Astrocyte (in vitro differentiated cells and primary cell): ENCODE measurements at regions not wholly inside any gene's neighbourhood (a gene's known extent, or its start where the extent isn't known, plus 50 kb on each side); places are given as distances from the start of the nearest gene placed in this dataset.

Experiments
- DNase-seq: peaks from one replicate; pipeline ENCODE4 v3.0.0-alpha.2; 2010; ENCODE audit warnings: low read depth
- FAIRE-seq: peaks from 2 replicates; lab custom pipeline; 2011; peaks lifted over from hg19 to GRCh38; lab: Jason Lieb, UNC
- H2AFZ ChIP-seq: 2 replicates; pipeline ENCODE4 v1.6.0; 2012; ENCODE audit warnings: low read depth, low read length, inconsistent platforms
- H3K27ac ChIP-seq: 2 replicates; pipeline ENCODE4 v1.5.1; 2011; ENCODE audit warnings: low read depth, low read length, inconsistent platforms
- H3K27me3 ChIP-seq: 2 replicates; pipeline ENCODE4 v1.6.0; 2011; ENCODE audit warnings: low read length, inconsistent platforms; ENCODE audit not compliant: insufficient read depth
- H3K36me3 ChIP-seq: 2 replicates; pipeline ENCODE4 v1.5.1; 2011; ENCODE audit warnings: low read length, inconsistent platforms; ENCODE audit not compliant: insufficient read depth
- H3K4me1 ChIP-seq: 2 replicates; pipeline ENCODE4 v1.5.1; 2011; ENCODE audit warnings: low read length, inconsistent platforms; ENCODE audit not compliant: insufficient read depth
- H3K4me2 ChIP-seq: 2 replicates; pipeline ENCODE4 v1.6.0; 2012; ENCODE audit warnings: low read length, inconsistent platforms
- H3K4me3 ChIP-seq: 2 replicates; pipeline ENCODE4 v1.5.1; 2011; ENCODE audit warnings: low read depth, mild to moderate bottlenecking, low read length, inconsistent platforms; ENCODE audit not compliant: insufficient read depth
- H3K79me2 ChIP-seq: 2 replicates; pipeline ENCODE4 v1.6.0; 2012; ENCODE audit warnings: mild to moderate bottlenecking, low read length, inconsistent platforms; ENCODE audit not compliant: insufficient read depth
- H3K9ac ChIP-seq: 2 replicates; pipeline ENCODE4 v1.6.0; 2012; ENCODE audit warnings: mild to moderate bottlenecking, low read length, inconsistent platforms
- H3K9me3 ChIP-seq: 2 replicates; pipeline ENCODE4 v1.5.1; 2012; ENCODE audit warnings: low read depth, mild to moderate bottlenecking, low read length, inconsistent platforms; ENCODE audit not compliant: insufficient read depth
- H4K20me1 ChIP-seq: 2 replicates; pipeline ENCODE4 v1.6.0; 2012; ENCODE audit warnings: low read length, inconsistent platforms; ENCODE audit not compliant: insufficient read depth
- H3K27ac Mint-ChIP-seq: one replicate; pipeline ENCODE4 v1.8.0; 2021; ENCODE audit warnings: mild to moderate bottlenecking, mixed read lengths; ENCODE audit not compliant: unreplicated experiment
- H3K27me3 Mint-ChIP-seq: one replicate; pipeline ENCODE4 v1.8.0; 2021; ENCODE audit warnings: low read depth, mixed read lengths; ENCODE audit not compliant: unreplicated experiment
- H3K36me3 Mint-ChIP-seq: one replicate; pipeline ENCODE4 v1.8.0; 2021; ENCODE audit warnings: low read depth, mixed read lengths; ENCODE audit not compliant: unreplicated experiment
- H3K4me1 Mint-ChIP-seq: one replicate; pipeline ENCODE4 v1.8.0; 2021; ENCODE audit warnings: low read depth, mixed read lengths; ENCODE audit not compliant: unreplicated experiment
- H3K4me3 Mint-ChIP-seq: one replicate; pipeline ENCODE4 v1.8.0; 2021; ENCODE audit warnings: mild to moderate bottlenecking, moderate library complexity, mixed read lengths; ENCODE audit not compliant: unreplicated experiment
- H3K9me3 Mint-ChIP-seq: one replicate; pipeline ENCODE4 v1.8.0; 2021; ENCODE audit warnings: mild to moderate bottlenecking, mixed read lengths; ENCODE audit not compliant: unreplicated experiment
- CTCF ChIP-seq: IDR thresholded peaks from 2 replicates; pipeline ENCODE4 v1.5.1; 2011; ENCODE audit warnings: low read depth, mild to moderate bottlenecking, inconsistent platforms, low read length, moderate library complexity; ENCODE audit not compliant: insufficient read depth
- EZH2 ChIP-seq: IDR thresholded peaks from 2 replicates; pipeline ENCODE4 v1.6.1; 2012; ENCODE audit warnings: mild to moderate bottlenecking, low read length, inconsistent platforms; ENCODE audit not compliant: insufficient read depth

DNA sequence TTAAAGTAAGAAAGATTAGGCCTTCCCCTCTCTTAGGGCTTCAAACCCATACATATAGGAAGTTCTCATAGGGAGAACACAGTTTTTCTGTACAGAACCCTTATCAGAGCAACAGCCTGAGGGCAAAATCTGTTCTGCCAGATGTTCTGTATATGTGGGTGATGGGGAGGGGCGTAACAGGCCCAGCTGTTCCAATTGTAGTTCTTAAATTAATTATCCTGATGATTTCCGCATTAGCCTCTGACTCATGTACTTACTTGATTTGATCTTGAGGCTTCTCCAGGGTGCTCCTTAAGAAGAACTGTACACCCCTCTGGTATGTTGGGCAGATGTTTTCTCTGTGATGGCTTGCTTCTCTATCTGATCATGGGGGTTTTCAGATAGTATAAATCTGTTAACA lies 123.1 kb upstream of the C11orf87 start:
- H3K4me3 ChIP-seq, result no peak overlapping the region
- H3K9me3 ChIP-seq, result no peaks in the 10 kb centered on the region
- FAIRE-seq (no peak), DNase-seq (peak; percentile 3)
- Mint-ChIP-seq H3K36me3 (no peaks in the 10 kb centered on the region), H3K27me3 (no peaks in the 10 kb centered on the region), H3K4me1 (no peaks in the 10 kb centered on the region), H3K4me3 (no peak overlapping the region), H3K9me3 (no peaks in the 10 kb centered on the region), H3K27ac (no peak overlapping the region)
- no peaks in the 10 kb centered on the region for H3K27me3 ChIP-seq
- no peaks in the 10 kb centered on the region for H3K79me2 ChIP-seq
- H3K9ac ChIP-seq, result no peak overlapping the region
- H3K4me1 ChIP-seq, result no peaks in the 10 kb centered on the region
- TF ChIP-seq EZH2 (no peak), CTCF (no peak)
- H3K4me2 ChIP-seq, result no peak overlapping the region
- H3K27ac ChIP-seq, result no peak overlapping the region
- H2AFZ ChIP-seq, result no peak overlapping the region
- H3K36me3 ChIP-seq, result no peaks in the 10 kb centered on the region
- H4K20me1 ChIP-seq, result no peaks in the 10 kb centered on the region

GRCh38 chr11:109300211-109300610 lies 121.8 kb upstream of the C11orf87 start:
- no peak overlapping the region for H3K9ac ChIP-seq
- no peaks in the 10 kb centered on the region for H3K79me2 ChIP-seq
- H2AFZ ChIP-seq, result no peak overlapping the region
- FAIRE-seq, result no peak
- H3K27ac ChIP-seq, result no peak overlapping the region
- no peaks in the 10 kb centered on the region for H3K36me3 Mint-ChIP-seq
- no peaks in the 10 kb centered on the region for H3K9me3 Mint-ChIP-seq
- no peaks in the 10 kb centered on the region for H3K4me1 ChIP-seq
- H3K27me3 ChIP-seq, result no peaks in the 10 kb centered on the region
- no peaks in the 10 kb centered on the region for H3K27me3 Mint-ChIP-seq
- H4K20me1 ChIP-seq, result no peaks in the 10 kb centered on the region
- TF ChIP-seq EZH2 (no peak), CTCF (no peak)
- no peak overlapping the region for H3K4me3 ChIP-seq
- H3K4me2 ChIP-seq, result no peak overlapping the region
- H3K27ac Mint-ChIP-seq, result no peak overlapping the region
- peaks cover 2% of the 10 kb centered on the region for H3K4me1 Mint-ChIP-seq
- no peaks in the 10 kb centered on the region for H3K36me3 ChIP-seq
- no peaks in the 10 kb centered on the region for H3K9me3 ChIP-seq
- no peak for DNase-seq
- no peak overlapping the region for H3K4me3 Mint-ChIP-seq

DNA sequence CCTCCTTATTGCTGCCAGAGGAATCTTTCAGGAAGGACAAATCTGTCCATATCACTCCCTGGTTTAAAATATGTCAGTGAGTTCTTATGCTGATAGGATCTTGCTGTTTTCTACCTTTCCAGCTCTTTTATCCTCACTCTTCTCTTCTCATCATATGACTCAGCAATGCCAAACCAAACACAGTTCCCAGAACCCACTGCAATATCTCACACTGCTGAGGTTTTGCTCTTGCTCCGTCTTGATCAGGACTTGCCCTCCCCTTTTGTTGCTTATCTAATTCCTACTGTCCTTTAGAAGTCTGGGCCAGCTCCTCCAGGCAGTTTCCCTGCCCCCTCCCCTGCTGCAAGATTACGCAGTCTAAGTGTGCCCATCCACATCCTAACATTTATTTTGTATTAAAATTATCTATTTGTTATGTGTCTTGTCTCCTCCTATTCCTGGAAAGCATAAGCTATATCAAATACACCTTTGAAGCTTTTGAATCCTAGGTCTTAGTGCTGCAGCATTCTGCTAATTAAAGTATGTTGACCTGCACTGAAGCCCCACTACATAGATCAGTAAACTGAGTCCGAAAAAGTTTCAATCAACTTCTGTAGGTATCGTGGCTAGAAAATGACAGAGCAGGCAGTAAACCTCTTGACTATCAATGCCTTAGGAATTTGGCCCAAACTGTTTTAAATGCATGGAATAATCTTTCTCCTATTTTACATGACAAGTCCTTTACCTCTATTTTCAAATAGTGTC lies 119.2 kb upstream of the C11orf87 start:
- Mint-ChIP-seq H3K9me3 (no peaks in the 10 kb centered on the region), H3K36me3 (no peaks in the 10 kb centered on the region), H3K4me1 (peaks cover 2% of the 10 kb centered on the region), H3K27ac (no peak overlapping the region), H3K4me3 (no peak overlapping the region), H3K27me3 (no peaks in the 10 kb centered on the region)
- H3K27ac ChIP-seq, result no peak overlapping the region
- DNase-seq, result peak; percentile 4
- H3K36me3 ChIP-seq, result no peaks in the 10 kb centered on the region
- H2AFZ ChIP-seq, result no peak overlapping the region
- no peak overlapping the region for H3K4me2 ChIP-seq
- TF ChIP-seq CTCF, result no peak
- TF ChIP-seq EZH2, result no peak
- no peak for FAIRE-seq
- no peak overlapping the region for H3K4me3 ChIP-seq
- no peaks in the 10 kb centered on the region for H4K20me1 ChIP-seq
- H3K27me3 ChIP-seq, result no peaks in the 10 kb centered on the region
- H3K4me1 ChIP-seq, result no peaks in the 10 kb centered on the region
- H3K9ac ChIP-seq, result no peak overlapping the region
- H3K79me2 ChIP-seq, result no peaks in the 10 kb centered on the region
- H3K9me3 ChIP-seq, result no peaks in the 10 kb centered on the region
